Tibial nerve (tissue), 4 donors: ENCODE measurements at regions not wholly inside any gene's neighbourhood (a gene's known extent, or its start where the extent isn't known, plus 50 kb on each side); places are given as distances from the start of the nearest gene placed in this dataset.

Experiments
- DNase-seq, 2 donors: peaks; one replicate each; pipeline ENCODE4 v3.0.0-alpha.2; 2019; ENCODE audit warnings: low spot score in 2 of 2
- H3K27ac ChIP-seq, 4 donors: fragments of 200-600 bp; sonication (generic) in 3 of 4; one replicate each; pipeline ENCODE4 v1.5.1; 2017 to 2019; ENCODE audit warnings: mild to moderate bottlenecking in 1 of 4
- H3K27me3 ChIP-seq, 2 donors: fragments of 200-600 bp; sonication (generic) in 1 of 2; one replicate each; pipeline versions ENCODE4 v1.5.1 to v1.6.0; 2017 to 2019
- H3K36me3 ChIP-seq, 3 donors: fragments of 200-600 bp; sonication (generic); one replicate each; pipeline ENCODE4 v1.5.1; 2018 to 2019
- H3K4me1 ChIP-seq, 4 donors: fragments of 200-600 bp; sonication (generic) in 3 of 4; one replicate each; pipeline ENCODE4 v1.5.1; 2017 to 2019
- H3K4me3 ChIP-seq, 4 donors: fragments of 200-600 bp; sonication (generic) in 3 of 4; one replicate each; pipeline ENCODE4 v1.5.1; 2017 to 2019; ENCODE audit warnings: mild to moderate bottlenecking in 1 of 4, moderate library complexity in 1 of 4
- H3K9me3 ChIP-seq, 4 donors: fragments of 200-600 bp; sonication (generic) in 3 of 4; one replicate each; pipeline ENCODE4 v1.5.1; 2017 to 2019
- CTCF ChIP-seq, 5 experiments: fragments of 200-600 bp in 3 of 5; fragments of 450-650 bp in 2 of 5; sonication (generic) in 3 of 5; IDR thresholded peaks; one replicate each; pipeline ENCODE4 v1.5.1; 2016 to 2019; ENCODE audit warnings: antibody characterized with exemption in 5 of 5, mild to moderate bottlenecking in 3 of 5, moderate library complexity in 2 of 5
- EP300 ChIP-seq, 2 donors: sonication (generic); formaldehyde crosslinking; IDR thresholded peaks; one replicate each; pipeline ENCODE4 v1.6.1; 2017; ENCODE audit warnings: antibody characterized with exemption in 2 of 2, mild to moderate bottlenecking in 1 of 2
- POLR2A ChIP-seq, 2 donors: fragments of 450-650 bp; IDR thresholded peaks; one replicate each; pipeline ENCODE4 v1.6.1; 2017; ENCODE audit warnings: antibody characterized with exemption in 2 of 2, mild to moderate bottlenecking in 2 of 2, moderate library complexity in 2 of 2
- WGBS, 2 donors: methylation state at CpG; one replicate each; pipeline ENCODE4 v1.1.5; 2018; 5-methylcytosine and 5-hydroxymethylcytosine counted together

- Histone ChIP-seq H3K36me3 (no peaks in the 10 kb centered on the region), H3K9me3 (no peaks in the 10 kb centered on the region), H3K27me3 (no peaks in the 10 kb centered on the region), H3K27ac (no peak overlapping the region), H3K4me1 (no peaks in the 10 kb centered on the region), H3K4me3 (no peak overlapping the region)
- DNase-seq = no peak
- WGBS, 2 donors = 75% methylated on average over 6 of the region's 6 CpGs
- no peak for TF ChIP-seq EP300 (IDR thresholded peaks at IDR 0.05)
- no peak for TF ChIP-seq POLR2A (IDR thresholded peaks at IDR 0.05)
- no peak for TF ChIP-seq CTCF (IDR thresholded peaks at IDR 0.05)
These were observed 396.7 kb upstream of the DAB1 start for GRCh38 chr1:57820356-57821095.

DNA sequence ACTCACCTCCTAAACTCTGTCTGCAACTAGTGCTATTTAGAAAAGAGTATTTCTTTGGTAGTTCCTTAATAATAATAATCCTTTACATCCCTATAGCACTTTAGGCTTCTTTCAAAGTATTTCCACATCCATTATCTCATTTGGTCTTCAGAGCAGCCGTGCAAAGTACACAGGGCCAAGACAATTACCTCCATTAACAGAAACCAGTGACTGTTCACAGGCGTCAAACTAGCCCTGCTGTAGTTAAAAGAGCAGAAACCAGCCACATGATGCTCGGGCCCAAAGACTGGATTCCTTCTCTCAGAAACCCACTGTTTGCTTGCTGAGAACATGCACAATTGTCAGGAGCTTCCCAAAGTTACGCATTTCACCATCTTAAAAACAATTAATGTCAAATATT lies 396.0 kb upstream of the DAB1 start:
- no peaks in the 10 kb centered on the region for H3K9me3 ChIP-seq
- no peak for TF ChIP-seq POLR2A (IDR thresholded peaks at IDR 0.05)
- H3K36me3 ChIP-seq = no peaks in the 10 kb centered on the region
- no peak overlapping the region for H3K4me3 ChIP-seq
- no peak for DNase-seq
- WGBS, 2 donors = 49 to 52% methylated on average over 4 of the region's 4 CpGs
- H3K27me3 ChIP-seq = no peaks in the 10 kb centered on the region
- H3K4me1 ChIP-seq = no peaks in the 10 kb centered on the region
- no peak overlapping the region for H3K27ac ChIP-seq

- no peak for DNase-seq
- no peaks in the 10 kb centered on the region for H3K36me3 ChIP-seq
- WGBS, 2 donors = 93 to 97% methylated on average over 3 of the region's 3 CpGs
- TF ChIP-seq POLR2A (IDR thresholded peaks at IDR 0.05) (no peak), EP300 (IDR thresholded peaks at IDR 0.05) (no peak), CTCF (IDR thresholded peaks at IDR 0.05) (no peak)
- H3K27ac ChIP-seq = no peak overlapping the region
- no peaks in the 10 kb centered on the region for H3K9me3 ChIP-seq
- H3K4me3 ChIP-seq = no peak overlapping the region
- no peaks in the 10 kb centered on the region for H3K4me1 ChIP-seq
- H3K27me3 ChIP-seq = no peaks in the 10 kb centered on the region
These were observed 379.7 kb upstream of the DAB1 start for GRCh38 chr1:57803586-57803985.

DNA sequence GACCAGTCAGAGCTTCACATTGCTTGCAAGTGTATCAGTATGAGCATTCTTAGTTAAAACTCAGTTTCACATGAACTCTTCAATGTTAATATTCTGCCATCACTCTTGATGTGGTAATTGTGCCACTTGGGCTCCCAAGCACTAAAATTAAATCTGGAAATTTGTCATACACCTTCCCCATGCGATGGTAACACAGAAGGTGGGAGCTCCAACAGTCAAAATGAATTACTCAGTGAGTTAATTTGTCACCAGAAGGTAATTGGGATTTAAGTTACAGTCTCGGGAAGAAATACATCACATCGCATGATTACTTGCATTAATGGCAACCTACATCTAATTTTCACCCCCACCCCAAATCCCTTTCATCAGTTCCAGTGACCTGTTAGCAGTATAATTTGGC lies 376.5 kb upstream of the DAB1 start:
- no peak for DNase-seq
- Histone ChIP-seq H3K9me3 (no peaks in the 10 kb centered on the region), H3K36me3 (no peaks in the 10 kb centered on the region), H3K4me3 (no peak overlapping the region), H3K27me3 (no peaks in the 10 kb centered on the region), H3K4me1 (no peaks in the 10 kb centered on the region), H3K27ac (no peak overlapping the region)
- TF ChIP-seq EP300 (IDR thresholded peaks at IDR 0.05) (no peak), CTCF (IDR thresholded peaks at IDR 0.05) (no peak), POLR2A (IDR thresholded peaks at IDR 0.05) (no peak)
- WGBS, 2 donors = 86 to 88% methylated on average over 3 of the region's 3 CpGs

- Histone ChIP-seq H3K4me3 (no peak overlapping the region), H3K27ac (no peak overlapping the region), H3K36me3 (no peaks in the 10 kb centered on the region), H3K9me3 (no peaks in the 10 kb centered on the region), H3K4me1 (no peaks in the 10 kb centered on the region), H3K27me3 (no peaks in the 10 kb centered on the region)
- TF ChIP-seq EP300 (IDR thresholded peaks at IDR 0.05) = no peak
- TF ChIP-seq POLR2A (IDR thresholded peaks at IDR 0.05) = no peak
- no peak for TF ChIP-seq CTCF (IDR thresholded peaks at IDR 0.05)
- WGBS, 2 donors = 59 to 80% methylated on average over 4 of the region's 4 CpGs
- DNase-seq = no peak
These were observed 375.7 kb upstream of the DAB1 start for GRCh38 chr1:57799490-57800115.
